HCT116 (cell line): ENCODE measurements at regions not wholly inside any gene's neighbourhood (a gene's known extent, or its start where the extent isn't known, plus 50 kb on each side); places are given as distances from the start of the nearest gene placed in this dataset.

Experiments
- ATAC-seq: fragments of 200-7000 bp; cut with Tn5 transposase; 2 replicates; pipeline ENCODE4 v1.9.1; 2020; ENCODE audit warnings: mild to moderate bottlenecking, moderate library complexity
- BruUV-seq: library from RNA; stranded (reverse); fragments of 400-500 nt; replicated peaks from 2 replicates; lab custom pipeline; 2021; lab: Mats Ljungman, UMichigan
- CTCF ChIA-PET: fragments of 300-600 bp; sonication (Branson Sonifier 250); formaldehyde crosslinking; loops from one replicate; lab custom pipeline; 2021; ENCODE audit warnings: antibody characterized with exemption; lab: Charles Lee
- POLR2A ChIA-PET: fragments of 300-600, 350-600 bp; sonication (Branson Sonifier 250); formaldehyde crosslinking; loops from one replicate; lab custom pipeline; 2021; ENCODE audit warnings: antibody characterized with exemption; lab: Charles Lee
- RAD21 ChIA-PET, 2 experiments: fragments of 300-600 bp; sonication (Branson Sonifier 250); formaldehyde crosslinking; loops; one replicate each; lab custom pipeline; 2023; ENCODE audit warnings: low total read pairs in 2 of 2; ENCODE audit not compliant: uncharacterized antibody in 2 of 2, unreplicated experiment in 2 of 2, low non-redundant PET in 1 of 2; lab: Charles Lee
- DNase-seq: peaks from one replicate; pipeline ENCODE4 v3.0.0-alpha.2; 2010; ENCODE audit warnings: low read depth, low spot score
- H2AFZ ChIP-seq: fragments of 200-600 bp; shearing (Covaris generic), sonication (generic); 2 replicates; pipeline ENCODE4 v1.6.1; 2017; ENCODE audit warnings: low read depth, mixed run types, mixed read lengths, antibody characterized with exemption, low read length; ENCODE audit not compliant: poor library complexity, severe bottlenecking
- H3K27ac ChIP-seq: 2 replicates; pipeline ENCODE4 v1.5.1; 2012; ENCODE audit warnings: low read depth, low read length
- H3K27me3 ChIP-seq: fragments of 200-600 bp; sonication (generic); 2 replicates; pipeline ENCODE4 v1.6.1; 2016; ENCODE audit warnings: mixed run types, low read length, mixed read lengths; ENCODE audit not compliant: insufficient read depth
- H3K36me3 ChIP-seq, 2 experiments: fragments of 200-500 bp in 1 of 2; fragments of 200-600 bp in 1 of 2; sonication (Bioruptor generic) in 1 of 2; sonication (generic) in 1 of 2; 2 replicates each; pipeline versions ENCODE4 v1.5.1 to v1.6.1; 2014 to 2016; ENCODE audit warnings: low read length in 2 of 2, inconsistent platforms in 1 of 2, mixed read lengths in 1 of 2, mixed run types in 1 of 2; ENCODE audit not compliant: insufficient read depth in 2 of 2, control insufficient read depth in 1 of 2
- H3K4me1 ChIP-seq, 2 experiments: fragments of 200-600 bp in 1 of 2; sonication (generic) in 1 of 2; 2 replicates each; pipeline versions ENCODE4 v1.5.1 to v1.6.1; 2012 to 2017; ENCODE audit warnings: low read length in 2 of 2, inconsistent platforms in 1 of 2, mild to moderate bottlenecking in 1 of 2, mixed read lengths in 1 of 2, mixed run types in 1 of 2, moderate library complexity in 1 of 2; ENCODE audit not compliant: insufficient read depth in 2 of 2, control insufficient read depth in 1 of 2
- H3K4me2 ChIP-seq: fragments of 200-600 bp; sonication (generic); 2 replicates; pipeline ENCODE4 v1.6.1; 2017; ENCODE audit warnings: mixed run types, low read length, mixed read lengths
- H3K4me3 ChIP-seq, 2 experiments: fragments of 200-600 bp in 1 of 2; sonication (generic) in 1 of 2; replicated peaks in 1 of 2; 2 replicates each; pipeline ENCODE4 v1.5.1; 2011 to 2016; ENCODE audit warnings: low read length in 2 of 2, control low read depth in 1 of 2, low read depth in 1 of 2, mild to moderate bottlenecking in 1 of 2, mixed read lengths in 1 of 2, mixed run types in 1 of 2
- H3K79me2 ChIP-seq: fragments of 200-600 bp; sonication (generic); 2 replicates; pipeline ENCODE4 v1.6.1; 2017; ENCODE audit warnings: mild to moderate bottlenecking, mixed run types, low read length, moderate library complexity, mixed read lengths; ENCODE audit not compliant: insufficient read depth
- H3K9ac ChIP-seq: fragments of 200-600 bp; sonication (generic); 2 replicates; pipeline ENCODE4 v1.6.1; 2016; ENCODE audit warnings: low read length, mixed read lengths
- H3K9me2 ChIP-seq: fragments of 200-600 bp; sonication (generic), shearing (Covaris generic); 2 replicates; pipeline ENCODE4 v1.6.1; 2017; ENCODE audit warnings: mixed run types, mild to moderate bottlenecking, moderate library complexity; ENCODE audit not compliant: insufficient read depth
- H3K9me3 ChIP-seq, 2 experiments: fragments of 200-500 bp in 1 of 2; fragments of 200-600 bp in 1 of 2; sonication (Bioruptor generic) in 1 of 2; sonication (generic) in 1 of 2; 2 replicates each; pipeline ENCODE4 v1.6.1; 2014 to 2017; ENCODE audit warnings: low read length in 2 of 2, mixed read lengths in 2 of 2, inconsistent platforms in 1 of 2, low read depth in 1 of 2, mild to moderate bottlenecking in 1 of 2, mixed run types in 1 of 2, moderate library complexity in 1 of 2; ENCODE audit not compliant: control insufficient read depth in 1 of 2, insufficient read depth in 1 of 2
- H4K20me1 ChIP-seq: fragments of 200-600 bp; sonication (generic), shearing (Covaris generic); 2 replicates; pipeline ENCODE4 v1.6.1; 2017; ENCODE audit warnings: mixed run types, mild to moderate bottlenecking, moderate library complexity; ENCODE audit not compliant: insufficient read depth
- CEBPB ChIP-seq: IDR thresholded peaks from 2 replicates; pipeline ENCODE4 v1.6.1; 2012; ENCODE audit warnings: low read depth
- ELF1 ChIP-seq: IDR thresholded peaks from 2 replicates; pipeline ENCODE4 v1.6.1; 2012; ENCODE audit warnings: low read depth, borderline replicate concordance
- EZH2 ChIP-seq: fragments of 200-600 bp; sonication (generic); IDR thresholded peaks from 2 replicates; pipeline ENCODE4 v1.6.1; 2017; ENCODE audit warnings: antibody characterized with exemption, mixed run types
- EZH2phosphoT487 ChIP-seq: fragments of 200-600 bp; IDR thresholded peaks from 2 replicates; pipeline ENCODE4 v1.6.1; 2018; ENCODE audit warnings: antibody characterized with exemption, borderline replicate concordance
- FOSL1 ChIP-seq: IDR thresholded peaks from 2 replicates; pipeline ENCODE4 v1.6.1; 2012; ENCODE audit warnings: low read depth
- POLR2A ChIP-seq: IDR thresholded peaks from 2 replicates; pipeline ENCODE4 v1.7.0; 2011; ENCODE audit warnings: borderline replicate concordance; ENCODE audit not compliant: insufficient read depth, insufficient read length; ENCODE audit errors: extremely low read depth
- SIN3A ChIP-seq: IDR thresholded peaks from 2 replicates; pipeline ENCODE4 v1.6.1; 2012; ENCODE audit warnings: low read depth
- SP1 ChIP-seq: IDR thresholded peaks from 2 replicates; pipeline ENCODE4 v1.6.1; 2012; ENCODE audit warnings: low read depth
- TCF7L2 ChIP-seq: IDR thresholded peaks from 2 replicates; pipeline ENCODE4 v1.7.0; 2011; ENCODE audit warnings: borderline replicate concordance, inconsistent platforms; ENCODE audit not compliant: insufficient read depth, insufficient read length; ENCODE audit errors: extremely low read depth
- YY1 ChIP-seq: IDR thresholded peaks from 2 replicates; pipeline ENCODE4 v1.6.1; 2011; ENCODE audit warnings: low read length, low read depth, moderate library complexity, mild to moderate bottlenecking; ENCODE audit not compliant: insufficient replicate concordance; ENCODE audit errors: extremely low read depth
- ZFX ChIP-seq: fragments of 450-650 bp; IDR thresholded peaks from 2 replicates; pipeline ENCODE4 v1.6.1; 2017
- intact Hi-C: fragments of 100-400 bp; cut with micrococcal nuclease; formaldehyde crosslinking; loops from 2 replicates; pipeline ENCODE4 v1.10.0; 2022
- TF ChIP-seq, protein P1 (sequence below), 3 experiments: fragments of 200-600 bp in 1 of 3; sonication (generic) in 1 of 3; IDR thresholded peaks in 2 of 3; conservative IDR thresholded peaks in 1 of 3; 2 replicates each; pipeline ENCODE4 v1.5.1; 2012 to 2017; ENCODE audit warnings: low read depth in 2 of 3, low read length in 2 of 3, antibody characterized with exemption in 1 of 3, borderline replicate concordance in 1 of 3, control low read depth in 1 of 3, mild to moderate bottlenecking in 1 of 3, mixed read lengths in 1 of 3, mixed run types in 1 of 3, moderate library complexity in 1 of 3; ENCODE audit not compliant: insufficient read depth in 1 of 3
- TF ChIP-seq, protein P2 (sequence below): IDR thresholded peaks from 2 replicates; pipeline ENCODE4 v1.6.1; 2012; ENCODE audit warnings: low read depth
- TF ChIP-seq, protein P3 (sequence below): IDR thresholded peaks from 2 replicates; pipeline ENCODE4 v1.6.1; 2012
- TF ChIP-seq, protein P4 (sequence below): IDR thresholded peaks from 2 replicates; pipeline ENCODE4 v1.6.1; 2011; ENCODE audit warnings: mild to moderate bottlenecking, low read length, moderate library complexity; ENCODE audit not compliant: insufficient replicate concordance; ENCODE audit errors: extremely low read depth

DNA sequence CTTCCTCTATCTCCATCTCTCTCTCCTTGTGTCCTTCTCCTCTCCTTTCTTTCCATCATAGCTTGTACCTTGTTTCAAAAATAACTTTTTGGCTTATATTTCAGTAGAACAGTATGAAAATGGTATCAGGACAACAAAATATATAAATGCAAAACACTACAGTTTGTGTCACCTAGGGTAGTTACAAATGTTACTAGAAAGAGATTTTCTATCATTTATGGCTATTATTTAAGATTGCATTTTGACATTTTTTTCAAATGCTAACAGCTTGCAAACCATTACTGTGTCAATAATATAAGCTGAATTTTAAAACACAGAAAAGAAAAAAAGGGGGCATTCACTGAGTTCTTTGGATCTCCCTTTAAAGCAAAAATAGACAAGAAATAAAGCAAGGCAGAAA is 392.3 kb upstream of the LRRC4C start:
- TF ChIP-seq SIN3A = no peak
- TF ChIP-seq YY1 = no peak
- no peak for TF ChIP-seq TCF7L2
- TF ChIP-seq, protein P1, sequence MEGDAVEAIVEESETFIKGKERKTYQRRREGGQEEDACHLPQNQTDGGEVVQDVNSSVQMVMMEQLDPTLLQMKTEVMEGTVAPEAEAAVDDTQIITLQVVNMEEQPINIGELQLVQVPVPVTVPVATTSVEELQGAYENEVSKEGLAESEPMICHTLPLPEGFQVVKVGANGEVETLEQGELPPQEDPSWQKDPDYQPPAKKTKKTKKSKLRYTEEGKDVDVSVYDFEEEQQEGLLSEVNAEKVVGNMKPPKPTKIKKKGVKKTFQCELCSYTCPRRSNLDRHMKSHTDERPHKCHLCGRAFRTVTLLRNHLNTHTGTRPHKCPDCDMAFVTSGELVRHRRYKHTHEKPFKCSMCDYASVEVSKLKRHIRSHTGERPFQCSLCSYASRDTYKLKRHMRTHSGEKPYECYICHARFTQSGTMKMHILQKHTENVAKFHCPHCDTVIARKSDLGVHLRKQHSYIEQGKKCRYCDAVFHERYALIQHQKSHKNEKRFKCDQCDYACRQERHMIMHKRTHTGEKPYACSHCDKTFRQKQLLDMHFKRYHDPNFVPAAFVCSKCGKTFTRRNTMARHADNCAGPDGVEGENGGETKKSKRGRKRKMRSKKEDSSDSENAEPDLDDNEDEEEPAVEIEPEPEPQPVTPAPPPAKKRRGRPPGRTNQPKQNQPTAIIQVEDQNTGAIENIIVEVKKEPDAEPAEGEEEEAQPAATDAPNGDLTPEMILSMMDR (IDR thresholded peaks at IDR 0.05 in 2 of 3, conservative IDR thresholded peaks at IDR 0.05 in 1 of 3; ENCODE audit: borderline replicate concordance in 1 of 3, insufficient read depth in 1 of 3, low read depth in 2 of 3, low read length in 2 of 3) = no peak
- no peak for TF ChIP-seq CEBPB
- TF ChIP-seq, protein P2, sequence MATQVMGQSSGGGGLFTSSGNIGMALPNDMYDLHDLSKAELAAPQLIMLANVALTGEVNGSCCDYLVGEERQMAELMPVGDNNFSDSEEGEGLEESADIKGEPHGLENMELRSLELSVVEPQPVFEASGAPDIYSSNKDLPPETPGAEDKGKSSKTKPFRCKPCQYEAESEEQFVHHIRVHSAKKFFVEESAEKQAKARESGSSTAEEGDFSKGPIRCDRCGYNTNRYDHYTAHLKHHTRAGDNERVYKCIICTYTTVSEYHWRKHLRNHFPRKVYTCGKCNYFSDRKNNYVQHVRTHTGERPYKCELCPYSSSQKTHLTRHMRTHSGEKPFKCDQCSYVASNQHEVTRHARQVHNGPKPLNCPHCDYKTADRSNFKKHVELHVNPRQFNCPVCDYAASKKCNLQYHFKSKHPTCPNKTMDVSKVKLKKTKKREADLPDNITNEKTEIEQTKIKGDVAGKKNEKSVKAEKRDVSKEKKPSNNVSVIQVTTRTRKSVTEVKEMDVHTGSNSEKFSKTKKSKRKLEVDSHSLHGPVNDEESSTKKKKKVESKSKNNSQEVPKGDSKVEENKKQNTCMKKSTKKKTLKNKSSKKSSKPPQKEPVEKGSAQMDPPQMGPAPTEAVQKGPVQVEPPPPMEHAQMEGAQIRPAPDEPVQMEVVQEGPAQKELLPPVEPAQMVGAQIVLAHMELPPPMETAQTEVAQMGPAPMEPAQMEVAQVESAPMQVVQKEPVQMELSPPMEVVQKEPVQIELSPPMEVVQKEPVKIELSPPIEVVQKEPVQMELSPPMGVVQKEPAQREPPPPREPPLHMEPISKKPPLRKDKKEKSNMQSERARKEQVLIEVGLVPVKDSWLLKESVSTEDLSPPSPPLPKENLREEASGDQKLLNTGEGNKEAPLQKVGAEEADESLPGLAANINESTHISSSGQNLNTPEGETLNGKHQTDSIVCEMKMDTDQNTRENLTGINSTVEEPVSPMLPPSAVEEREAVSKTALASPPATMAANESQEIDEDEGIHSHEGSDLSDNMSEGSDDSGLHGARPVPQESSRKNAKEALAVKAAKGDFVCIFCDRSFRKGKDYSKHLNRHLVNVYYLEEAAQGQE = no peak
- no peak for TF ChIP-seq SP1
- no peak for TF ChIP-seq ZFX
- TF ChIP-seq, protein P3, sequence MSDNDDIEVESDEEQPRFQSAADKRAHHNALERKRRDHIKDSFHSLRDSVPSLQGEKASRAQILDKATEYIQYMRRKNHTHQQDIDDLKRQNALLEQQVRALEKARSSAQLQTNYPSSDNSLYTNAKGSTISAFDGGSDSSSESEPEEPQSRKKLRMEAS = no peak
- TF ChIP-seq, protein P4, sequence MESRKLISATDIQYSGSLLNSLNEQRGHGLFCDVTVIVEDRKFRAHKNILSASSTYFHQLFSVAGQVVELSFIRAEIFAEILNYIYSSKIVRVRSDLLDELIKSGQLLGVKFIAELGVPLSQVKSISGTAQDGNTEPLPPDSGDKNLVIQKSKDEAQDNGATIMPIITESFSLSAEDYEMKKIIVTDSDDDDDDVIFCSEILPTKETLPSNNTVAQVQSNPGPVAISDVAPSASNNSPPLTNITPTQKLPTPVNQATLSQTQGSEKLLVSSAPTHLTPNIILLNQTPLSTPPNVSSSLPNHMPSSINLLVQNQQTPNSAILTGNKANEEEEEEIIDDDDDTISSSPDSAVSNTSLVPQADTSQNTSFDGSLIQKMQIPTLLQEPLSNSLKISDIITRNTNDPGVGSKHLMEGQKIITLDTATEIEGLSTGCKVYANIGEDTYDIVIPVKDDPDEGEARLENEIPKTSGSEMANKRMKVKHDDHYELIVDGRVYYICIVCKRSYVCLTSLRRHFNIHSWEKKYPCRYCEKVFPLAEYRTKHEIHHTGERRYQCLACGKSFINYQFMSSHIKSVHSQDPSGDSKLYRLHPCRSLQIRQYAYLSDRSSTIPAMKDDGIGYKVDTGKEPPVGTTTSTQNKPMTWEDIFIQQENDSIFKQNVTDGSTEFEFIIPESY = no peak
- no peak for TF ChIP-seq EZH2
- TF ChIP-seq POLR2A = no peak
- no peak for TF ChIP-seq FOSL1
- TF ChIP-seq EZH2phosphoT487 = no peak
- no peak for TF ChIP-seq ELF1
- ChIA-PET POLR2A (no interaction called here), CTCF (no interaction called here), RAD21 (no interaction called here)
- Histone ChIP-seq H3K4me3 (no peak overlapping the region), H3K4me2 (no peak overlapping the region), H3K27me3 (no peaks in the 10 kb centered on the region), H2AFZ (no peak overlapping the region), H3K9me2 (no peaks in the 10 kb centered on the region), H3K9ac (no peak overlapping the region), H3K27ac (no peak overlapping the region), H3K9me3 (peaks cover 16 to 34% of the 10 kb centered on the region in 2 experiments; a peak in 2 of 4 replicates), H3K36me3 (no peaks in the 10 kb centered on the region), H3K4me1 (no peaks in the 10 kb centered on the region), H4K20me1 (no peaks in the 10 kb centered on the region), H3K79me2 (no peaks in the 10 kb centered on the region)
- BruUV-seq = no TSS peak
- DNase-seq = no peak
- ATAC-seq = no peak
- intact Hi-C loops = no loop called here
